ENCODE measurements at regions not wholly inside any gene's neighbourhood (a gene's known extent, or its start where the extent isn't known, plus 50 kb on each side); places are given as distances from the start of the nearest gene placed in this dataset.

- TF ChIP-seq CTCF (IDR thresholded peaks at IDR 0.05 in 2 of 3, conservative IDR thresholded peaks at IDR 0.05 in 1 of 3; ENCODE audit: borderline replicate concordance in 1 of 3, insufficient read depth in 1 of 3, low read depth in 2 of 3, low read length in 2 of 3) (no peak), POLR2AphosphoS5 (IDR thresholded peaks at IDR 0.05; ENCODE audit: low read depth, low read length) (no peak), EZH2 (IDR thresholded peaks at IDR 0.05) (no peak), ZFX (IDR thresholded peaks at IDR 0.05) (no peak), SP1 (IDR thresholded peaks at IDR 0.05; ENCODE audit: low read depth) (no peak), SRF (IDR thresholded peaks at IDR 0.05; ENCODE audit: low read depth) (no peak), CEBPB (IDR thresholded peaks at IDR 0.05; ENCODE audit: low read depth) (no peak), POLR2A (IDR thresholded peaks at IDR 0.05; ENCODE audit: borderline replicate concordance, extremely low read depth, insufficient read depth, insufficient read length) (no peak), SIN3A (IDR thresholded peaks at IDR 0.05; ENCODE audit: low read depth) (no peak), YY1 (IDR thresholded peaks at IDR 0.05; ENCODE audit: extremely low read depth, insufficient replicate concordance, low read depth, low read length) (no peak), FOSL1 (IDR thresholded peaks at IDR 0.05; ENCODE audit: low read depth) (no peak), EZH2phosphoT487 (IDR thresholded peaks at IDR 0.05; ENCODE audit: borderline replicate concordance) (no peak), TCF7L2 (IDR thresholded peaks at IDR 0.05; ENCODE audit: borderline replicate concordance, extremely low read depth, insufficient read depth, insufficient read length) (no peak)
Observed at GRCh38 chr1:243903895-243904294, 53.9 kb upstream of the AKT3 start.
